Fibroblast of the aortic adventitia (primary cell): ENCODE measurements at regions not wholly inside any gene's neighbourhood (a gene's known extent, or its start where the extent isn't known, plus 50 kb on each side); places are given as distances from the start of the nearest gene placed in this dataset.

Source experiments
- DNase-seq: peaks from one replicate; pipeline ENCODE4 v3.0.0-alpha.2; 2010; ENCODE audit warnings: low read depth
- H3K4me3 ChIP-seq: 2 replicates; pipeline ENCODE4 v1.5.1; 2011; ENCODE audit warnings: low read depth, mild to moderate bottlenecking, control low read depth, low read length, moderate library complexity
- CTCF ChIP-seq: IDR thresholded peaks from 2 replicates; pipeline ENCODE4 v1.5.1; 2011; ENCODE audit warnings: mild to moderate bottlenecking, low read length, control low read depth, inconsistent platforms; ENCODE audit not compliant: insufficient read depth

GRCh38 chr5:97488126-97488668, 305.1 kb upstream of the RIOK2 start:
- TF ChIP-seq CTCF, result no peak
- H3K4me3 ChIP-seq, result no peak overlapping the region
- no peak for DNase-seq

GRCh38 chr5:97489010-97489840, 306.2 kb upstream of the RIOK2 start:
- no peak overlapping the region for H3K4me3 ChIP-seq
- TF ChIP-seq CTCF, result no peak
- DNase-seq, result no peak

GRCh38 chr5:97494465-97494864, 311.4 kb upstream of the RIOK2 start:
- TF ChIP-seq CTCF, result no peak
- no peak for DNase-seq
- H3K4me3 ChIP-seq, result no peak overlapping the region

GRCh38 chr5:97495301-97495700, 312.3 kb upstream of the RIOK2 start:
- TF ChIP-seq CTCF, result no peak
- no peak overlapping the region for H3K4me3 ChIP-seq
- DNase-seq, result no peak

- TF ChIP-seq CTCF, result no peak
- DNase-seq, result no peak
- H3K4me3 ChIP-seq, result no peak overlapping the region
These were observed 313.0 kb upstream of the RIOK2 start for GRCh38 chr5:97496037-97496436.

GRCh38 chr5:97498657-97499056, 315.6 kb upstream of the RIOK2 start:
- H3K4me3 ChIP-seq, result no peak overlapping the region
- no peak for TF ChIP-seq CTCF
- no peak for DNase-seq
